Liver (tissue), 3 donors: ENCODE measurements at regions not wholly inside any gene's neighbourhood (a gene's known extent, or its start where the extent isn't known, plus 50 kb on each side); places are given as distances from the start of the nearest gene placed in this dataset.
A peak's percentile ranks its signal among the peaks of the same experiment; 100 is the strongest.

Source experiments
- GABPA ChIP-seq, 2 donors: IDR thresholded peaks in 1 of 2; conservative IDR thresholded peaks in 1 of 2; 2 replicates each; pipeline ENCODE4 v1.6.1; 2016; ENCODE audit warnings: antibody characterized with exemption in 2 of 2, mild to moderate bottlenecking in 1 of 2, moderate library complexity in 1 of 2
- MAX ChIP-seq: IDR thresholded peaks from 2 replicates; pipeline ENCODE4 v1.6.1; 2016; ENCODE audit warnings: antibody characterized with exemption
- RAD21 ChIP-seq, 2 donors: IDR thresholded peaks; 2 replicates each; pipeline ENCODE4 v1.6.1; 2016; ENCODE audit warnings: antibody characterized with exemption in 2 of 2, mild to moderate bottlenecking in 2 of 2
- SP1 ChIP-seq: IDR thresholded peaks from 2 replicates; pipeline ENCODE4 v1.6.1; 2018; ENCODE audit warnings: antibody characterized with exemption, mild to moderate bottlenecking
- TAF1 ChIP-seq: conservative IDR thresholded peaks from 2 replicates; pipeline ENCODE4 v1.6.1; 2016; ENCODE audit warnings: antibody characterized with exemption, mild to moderate bottlenecking
- TF ChIP-seq, protein P1 (sequence below): fragments of 150-350 bp; IDR thresholded peaks from 2 replicates; pipeline ENCODE4 v1.5.1; 2017; ENCODE audit warnings: improper control_type of control experiment, low read depth, low read length; ENCODE audit not compliant: missing input control
- TF ChIP-seq, protein P2 (sequence below): IDR thresholded peaks from 2 replicates; pipeline ENCODE4 v1.6.1; 2016; ENCODE audit warnings: antibody characterized with exemption, mild to moderate bottlenecking
- donor health status: healthy.
- donor health status: healthy.

- TF ChIP-seq SP1 (peak; percentile 25), MAX (no peak), TAF1 (no peak), GABPA (IDR thresholded peaks at IDR 0.05 in 1 of 2, conservative IDR thresholded peaks at IDR 0.05 in 1 of 2) (no peak), RAD21 (IDR thresholded peaks at IDR 0.05) (peak in 1 of 2 donors; percentile 49)
- TF ChIP-seq, protein P1, sequence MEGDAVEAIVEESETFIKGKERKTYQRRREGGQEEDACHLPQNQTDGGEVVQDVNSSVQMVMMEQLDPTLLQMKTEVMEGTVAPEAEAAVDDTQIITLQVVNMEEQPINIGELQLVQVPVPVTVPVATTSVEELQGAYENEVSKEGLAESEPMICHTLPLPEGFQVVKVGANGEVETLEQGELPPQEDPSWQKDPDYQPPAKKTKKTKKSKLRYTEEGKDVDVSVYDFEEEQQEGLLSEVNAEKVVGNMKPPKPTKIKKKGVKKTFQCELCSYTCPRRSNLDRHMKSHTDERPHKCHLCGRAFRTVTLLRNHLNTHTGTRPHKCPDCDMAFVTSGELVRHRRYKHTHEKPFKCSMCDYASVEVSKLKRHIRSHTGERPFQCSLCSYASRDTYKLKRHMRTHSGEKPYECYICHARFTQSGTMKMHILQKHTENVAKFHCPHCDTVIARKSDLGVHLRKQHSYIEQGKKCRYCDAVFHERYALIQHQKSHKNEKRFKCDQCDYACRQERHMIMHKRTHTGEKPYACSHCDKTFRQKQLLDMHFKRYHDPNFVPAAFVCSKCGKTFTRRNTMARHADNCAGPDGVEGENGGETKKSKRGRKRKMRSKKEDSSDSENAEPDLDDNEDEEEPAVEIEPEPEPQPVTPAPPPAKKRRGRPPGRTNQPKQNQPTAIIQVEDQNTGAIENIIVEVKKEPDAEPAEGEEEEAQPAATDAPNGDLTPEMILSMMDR: no peak
- TF ChIP-seq, protein P2, sequence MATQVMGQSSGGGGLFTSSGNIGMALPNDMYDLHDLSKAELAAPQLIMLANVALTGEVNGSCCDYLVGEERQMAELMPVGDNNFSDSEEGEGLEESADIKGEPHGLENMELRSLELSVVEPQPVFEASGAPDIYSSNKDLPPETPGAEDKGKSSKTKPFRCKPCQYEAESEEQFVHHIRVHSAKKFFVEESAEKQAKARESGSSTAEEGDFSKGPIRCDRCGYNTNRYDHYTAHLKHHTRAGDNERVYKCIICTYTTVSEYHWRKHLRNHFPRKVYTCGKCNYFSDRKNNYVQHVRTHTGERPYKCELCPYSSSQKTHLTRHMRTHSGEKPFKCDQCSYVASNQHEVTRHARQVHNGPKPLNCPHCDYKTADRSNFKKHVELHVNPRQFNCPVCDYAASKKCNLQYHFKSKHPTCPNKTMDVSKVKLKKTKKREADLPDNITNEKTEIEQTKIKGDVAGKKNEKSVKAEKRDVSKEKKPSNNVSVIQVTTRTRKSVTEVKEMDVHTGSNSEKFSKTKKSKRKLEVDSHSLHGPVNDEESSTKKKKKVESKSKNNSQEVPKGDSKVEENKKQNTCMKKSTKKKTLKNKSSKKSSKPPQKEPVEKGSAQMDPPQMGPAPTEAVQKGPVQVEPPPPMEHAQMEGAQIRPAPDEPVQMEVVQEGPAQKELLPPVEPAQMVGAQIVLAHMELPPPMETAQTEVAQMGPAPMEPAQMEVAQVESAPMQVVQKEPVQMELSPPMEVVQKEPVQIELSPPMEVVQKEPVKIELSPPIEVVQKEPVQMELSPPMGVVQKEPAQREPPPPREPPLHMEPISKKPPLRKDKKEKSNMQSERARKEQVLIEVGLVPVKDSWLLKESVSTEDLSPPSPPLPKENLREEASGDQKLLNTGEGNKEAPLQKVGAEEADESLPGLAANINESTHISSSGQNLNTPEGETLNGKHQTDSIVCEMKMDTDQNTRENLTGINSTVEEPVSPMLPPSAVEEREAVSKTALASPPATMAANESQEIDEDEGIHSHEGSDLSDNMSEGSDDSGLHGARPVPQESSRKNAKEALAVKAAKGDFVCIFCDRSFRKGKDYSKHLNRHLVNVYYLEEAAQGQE: no peak
These were observed 103.9 kb upstream of the DUSP10 start for GRCh38 chr1:221845650-221846371.
